Suppressor macrophage treated with lipopolysaccharide for 1 hour (primary cell): ENCODE measurements at regions not wholly inside any gene's neighbourhood (a gene's known extent, or its start where the extent isn't known, plus 50 kb on each side); places are given as distances from the start of the nearest gene placed in this dataset.
"Not testable (repeated sequence)": the region's sequence is repeated elsewhere in the genome, so short reads cannot be mapped to it uniquely, and the experiment has no call there.

Source experiments
- DNase-seq, 3 donors: peaks; one replicate each; pipeline ENCODE4 v3.0.0-alpha.2; 2020 to 2022

DNA sequence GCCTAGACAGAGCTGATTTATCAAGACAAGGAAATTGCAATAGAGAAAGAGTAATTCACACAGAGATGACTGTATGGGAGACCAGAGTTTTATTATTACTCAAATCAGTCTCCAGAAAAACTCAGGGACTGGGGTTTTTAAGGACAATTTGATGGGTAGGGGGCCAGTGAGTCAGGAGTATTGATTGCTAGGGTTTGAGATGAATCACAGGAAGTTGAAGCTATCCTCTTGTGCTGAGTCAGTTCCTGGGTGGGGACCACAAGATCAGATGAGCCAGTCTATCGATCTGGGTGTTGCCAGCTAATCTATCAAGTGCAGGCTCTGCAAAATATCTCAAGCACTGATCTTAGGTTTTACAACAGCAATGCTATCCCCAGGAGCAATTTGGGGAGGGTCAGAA lies 87.4 kb upstream of the TGIF2LY start:
- not testable (repeated sequence) for DNase-seq

DNA sequence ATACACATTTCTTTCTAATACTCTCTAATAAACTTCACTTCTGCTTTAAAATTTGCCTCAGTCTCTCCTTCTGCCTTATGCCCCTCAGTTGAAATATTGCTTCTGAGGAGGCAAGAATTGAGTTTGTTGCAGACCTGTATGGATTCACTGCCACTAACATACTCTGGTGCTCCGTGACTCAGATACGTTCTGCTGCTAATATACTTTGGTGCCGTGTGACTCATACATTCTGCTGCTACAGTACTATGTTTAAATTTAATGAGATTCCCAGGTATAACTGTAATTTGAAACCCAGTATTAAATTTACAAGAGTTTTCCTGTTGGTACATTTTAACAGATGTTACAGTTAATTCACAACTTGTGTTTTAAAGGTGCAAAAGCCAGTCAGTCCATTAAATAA lies 84.3 kb upstream of the TGIF2LY start:
- DNase-seq, result not testable (repeated sequence)

DNA sequence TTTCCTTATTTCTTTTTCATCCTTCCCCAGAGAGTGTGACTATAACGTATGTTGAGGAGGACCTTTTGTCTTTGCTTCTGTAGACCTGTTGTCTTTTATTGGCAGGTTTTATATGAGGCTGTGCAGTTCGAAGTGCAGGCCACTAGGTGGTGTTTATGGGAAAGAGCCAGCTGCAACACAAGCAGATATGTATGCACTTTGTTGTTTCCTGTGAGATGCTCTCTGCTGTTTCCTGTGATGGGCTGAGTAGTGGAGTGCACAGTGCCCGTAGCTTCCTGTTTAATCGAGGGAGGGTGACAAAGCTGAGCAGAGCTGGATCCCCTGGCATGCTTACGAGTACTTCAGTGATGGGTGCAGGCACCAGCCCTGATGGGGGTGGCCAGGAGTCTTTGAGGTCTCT lies 51.8 kb upstream of the TGIF2LY start:
- DNase-seq, result peak in 2 of 3 donors; percentile 16 to 20
